AG04449 (cell line): ENCODE measurements at regions not wholly inside any gene's neighbourhood (a gene's known extent, or its start where the extent isn't known, plus 50 kb on each side); places are given as distances from the start of the nearest gene placed in this dataset.

ENCODE experiments used
- CTCF ChIA-PET: fragments of 350-600 bp; formaldehyde crosslinking; extraction: SDS; loops from one replicate; lab custom pipeline; 2021; ENCODE audit warnings: antibody characterized with exemption; lab: Yijun Ruan, JAX
- POLR2A ChIA-PET: fragments of 400-600, 350-600 bp; formaldehyde crosslinking; extraction: SDS; loops from one replicate; lab custom pipeline; 2020; ENCODE audit warnings: antibody characterized with exemption, inconsistent platforms; lab: Yijun Ruan, JAX
- DNase-seq: peaks from one replicate; pipeline ENCODE4 v3.0.0-alpha.2; 2010; ENCODE audit warnings: low read depth, low spot score
- H3K4me3 ChIP-seq: 2 replicates; pipeline ENCODE4 v1.5.1; 2011; ENCODE audit warnings: low read depth, mild to moderate bottlenecking, control low read depth, low read length
- CTCF ChIP-seq: IDR thresholded peaks from one replicate; pipeline ENCODE4 v1.5.1; 2011; ENCODE audit warnings: mild to moderate bottlenecking, moderate library complexity, low read length, control low read depth, inconsistent platforms; ENCODE audit not compliant: insufficient read depth; ENCODE audit errors: missing control alignments

DNA sequence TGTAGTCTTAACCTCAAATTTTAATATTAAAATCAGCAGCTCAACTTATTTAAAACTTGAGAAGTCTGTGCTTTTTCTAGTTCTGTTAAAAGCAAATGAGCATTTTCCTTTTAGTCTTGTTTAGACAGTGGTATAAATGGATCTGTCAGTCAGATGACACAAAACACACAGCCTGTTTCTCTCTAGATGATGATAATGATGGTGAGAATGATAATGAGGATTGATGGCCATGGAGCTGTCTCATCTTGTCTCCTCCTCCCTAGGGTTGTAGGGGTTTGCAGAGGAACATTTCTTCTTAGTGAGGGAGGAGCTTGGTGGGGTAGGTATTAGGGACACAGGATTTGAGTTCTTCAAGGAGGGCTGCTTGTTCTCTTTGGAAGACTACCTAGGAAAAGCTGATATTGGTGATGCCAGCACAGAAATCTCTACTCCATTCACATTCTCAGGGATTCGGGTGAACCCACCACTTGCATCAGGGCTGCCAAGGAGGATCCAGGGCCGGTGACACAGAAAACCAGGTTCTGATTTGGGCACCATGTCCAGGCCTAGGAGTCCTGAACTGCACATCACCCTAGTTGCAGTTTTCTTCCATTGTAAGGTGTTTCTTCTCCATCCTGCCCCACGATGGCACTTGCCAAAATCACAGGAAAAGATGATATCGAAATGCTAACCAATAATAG, 147.6 kb downstream of the RHOU start:
- no peak for TF ChIP-seq CTCF
- no peak for DNase-seq
- no peak overlapping the region for H3K4me3 ChIP-seq
- CTCF ChIA-PET = no interaction called here
- POLR2A ChIA-PET = no interaction called here

GRCh38 chr1:228883535-228883934, 148.3 kb downstream of the RHOU start:
- ChIA-PET POLR2A (no interaction called here), CTCF (no interaction called here)
- no peak overlapping the region for H3K4me3 ChIP-seq
- TF ChIP-seq CTCF = no peak
- DNase-seq = no peak

- H3K4me3 ChIP-seq = no peak overlapping the region
- POLR2A ChIA-PET = no interaction called here
- no peak for TF ChIP-seq CTCF
- no peak for DNase-seq
- CTCF ChIA-PET = no interaction called here
Observed at GRCh38 chr1:228884196-228884595, 148.9 kb downstream of the RHOU start.

- no peak for TF ChIP-seq CTCF
- CTCF ChIA-PET = no interaction called here
- DNase-seq = no peak
- POLR2A ChIA-PET = no interaction called here
- H3K4me3 ChIP-seq = no peak overlapping the region
Observed at GRCh38 chr1:228884615-228885566, 149.6 kb downstream of the RHOU start.

GRCh38 chr1:228885845-228886244, 150.6 kb downstream of the RHOU start:
- H3K4me3 ChIP-seq = no peak overlapping the region
- POLR2A ChIA-PET = no interaction called here
- no peak for TF ChIP-seq CTCF
- CTCF ChIA-PET = no interaction called here
- no peak for DNase-seq

DNA sequence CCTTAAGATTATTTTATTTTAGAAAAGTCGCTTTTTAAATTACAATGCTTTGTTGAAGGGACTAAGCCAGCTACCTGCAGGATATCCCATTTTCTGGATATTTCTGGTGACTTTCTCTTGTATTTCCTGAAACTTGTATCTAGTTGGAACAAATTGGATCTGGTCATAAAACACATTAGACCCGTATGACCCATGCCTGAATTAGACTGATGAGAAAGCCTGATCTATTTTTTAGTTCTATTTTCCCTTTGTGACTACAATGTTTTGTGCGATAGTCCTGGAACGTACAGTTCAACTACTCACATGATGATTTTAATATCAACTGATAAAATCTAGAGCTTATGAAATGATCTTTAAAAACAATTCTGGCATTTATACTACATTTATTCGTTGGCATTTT, 151.8 kb downstream of the RHOU start:
- no peak overlapping the region for H3K4me3 ChIP-seq
- CTCF ChIA-PET = no interaction called here
- POLR2A ChIA-PET = no interaction called here
- DNase-seq = no peak
- TF ChIP-seq CTCF = no peak
